ENCODE measurements at regions not wholly inside any gene's neighbourhood (a gene's known extent, or its start where the extent isn't known, plus 50 kb on each side); places are given as distances from the start of the nearest gene placed in this dataset.

- DNase-seq (ENCODE audit: low spot score): no peak
Measured at GRCh38 chr12:60042835-60043234, 447.0 kb downstream of the SLC16A7 start.

GRCh38 chr12:60043236-60043635 lies 447.4 kb downstream of the SLC16A7 start:
- no peak for DNase-seq (ENCODE audit: low spot score)

GRCh38 chr12:60052483-60052882 lies 456.7 kb downstream of the SLC16A7 start:
- DNase-seq (ENCODE audit: low spot score): no peak

GRCh38 chr12:60059180-60059579 lies 463.4 kb downstream of the SLC16A7 start:
- DNase-seq (ENCODE audit: low spot score): no peak

DNA sequence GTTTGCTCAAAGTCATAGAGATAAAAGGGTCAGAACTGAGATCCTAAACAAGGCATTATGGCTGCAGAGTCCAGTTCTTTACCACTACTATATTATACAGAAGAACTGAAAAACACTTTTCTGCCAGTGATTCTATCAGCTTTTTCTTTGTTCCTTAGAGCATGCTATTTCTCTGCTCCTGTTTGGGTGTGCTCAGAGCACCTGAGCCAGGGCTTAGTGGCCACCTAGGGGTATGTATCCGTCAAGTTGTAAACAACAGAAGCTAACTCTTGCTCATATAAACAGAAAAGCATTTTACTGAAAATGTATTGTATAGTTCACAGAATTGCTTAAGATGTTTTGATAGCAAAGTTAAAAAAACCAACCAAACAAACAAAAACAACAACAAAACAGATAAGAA lies 470.8 kb downstream of the SLC16A7 start:
- DNase-seq (ENCODE audit: low spot score): no peak

- no peak for DNase-seq (ENCODE audit: low spot score)
Measured at GRCh38 chr12:60070552-60070951, 474.7 kb downstream of the SLC16A7 start.

- no peak for DNase-seq (ENCODE audit: low spot score)
Measured at GRCh38 chr12:60071759-60072191, 475.9 kb downstream of the SLC16A7 start.

- no peak for DNase-seq (ENCODE audit: low spot score)
Measured at GRCh38 chr12:60072911-60073310, 477.1 kb downstream of the SLC16A7 start.

- no peak for DNase-seq (ENCODE audit: low spot score)
Measured at GRCh38 chr12:60075091-60075490, 479.3 kb downstream of the SLC16A7 start.

GRCh38 chr12:60078026-60078425 lies 482.2 kb downstream of the SLC16A7 start:
- DNase-seq (ENCODE audit: low spot score): no peak

DNA sequence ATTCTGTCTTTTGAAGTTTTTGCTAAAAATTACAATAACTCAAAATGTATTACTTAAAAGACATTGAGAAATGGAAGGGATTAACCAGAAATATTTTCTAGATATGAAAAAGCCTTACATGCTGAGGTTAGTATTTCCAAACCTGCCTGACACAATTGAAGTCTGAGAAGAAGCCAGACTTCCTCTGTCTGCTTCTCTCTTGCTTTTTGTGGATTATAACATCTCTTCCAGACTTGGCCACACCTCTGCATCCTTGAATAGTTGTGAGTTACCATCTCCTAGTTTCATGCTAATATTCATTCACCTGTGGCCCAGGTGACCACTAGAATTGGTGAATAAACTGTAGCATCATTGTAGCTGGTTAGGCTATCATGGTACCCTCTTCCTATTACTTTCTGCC lies 497.6 kb downstream of the SLC16A7 start:
- no peak for DNase-seq (ENCODE audit: low spot score)

DNA sequence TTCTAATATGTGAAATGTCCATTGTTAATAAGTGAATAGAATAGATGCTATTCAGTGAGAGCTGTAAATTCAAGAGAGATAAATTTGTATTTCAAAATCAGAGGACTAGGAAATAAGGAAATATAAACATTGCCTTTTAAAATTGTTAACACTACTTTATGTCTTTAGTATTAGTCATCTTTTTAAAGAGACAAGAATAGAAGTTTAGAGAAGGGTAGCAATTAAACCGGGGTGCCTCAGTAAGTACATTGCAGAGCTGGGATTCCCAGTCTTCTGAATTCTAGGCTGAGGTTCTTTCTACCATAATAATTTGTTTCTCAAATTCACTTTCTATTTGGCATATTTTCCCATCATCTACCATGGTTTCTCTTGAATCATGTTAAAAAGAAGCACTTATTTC lies 498.6 kb downstream of the SLC16A7 start:
- no peak for DNase-seq (ENCODE audit: low spot score)

GRCh38 chr12:60096727-60097126 lies 500.9 kb downstream of the SLC16A7 start:
- DNase-seq (ENCODE audit: low spot score): no peak

- DNase-seq (ENCODE audit: low spot score): no peak
Measured at GRCh38 chr12:60100160-60100559, 504.3 kb downstream of the SLC16A7 start.

GRCh38 chr12:60100852-60101251 lies 505.0 kb downstream of the SLC16A7 start:
- DNase-seq (ENCODE audit: low spot score): no peak

DNA sequence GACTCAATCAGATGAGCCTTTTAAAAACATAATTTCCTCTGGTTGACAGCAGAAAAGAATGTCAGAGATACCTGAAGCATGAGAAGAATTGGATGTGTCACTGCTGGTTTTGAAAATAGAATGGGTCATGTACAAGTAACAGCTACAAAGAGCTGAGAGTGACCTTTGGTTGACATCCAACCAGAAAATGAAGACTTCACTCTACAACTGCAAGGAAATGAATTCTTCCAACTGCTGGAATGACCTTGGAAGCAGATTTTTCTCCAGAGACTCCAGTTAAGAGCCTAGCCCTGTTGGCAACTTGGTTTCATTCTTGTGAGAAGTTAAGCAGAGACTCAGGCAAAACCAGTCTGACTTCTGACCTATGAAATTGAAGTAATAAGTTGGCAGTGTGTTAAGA lies 505.9 kb downstream of the SLC16A7 start:
- DNase-seq (ENCODE audit: low spot score): no peak

GRCh38 chr12:60106214-60106613 lies 510.4 kb downstream of the SLC16A7 start:
- DNase-seq (ENCODE audit: low spot score): peak; percentile 12

- no peak for DNase-seq (ENCODE audit: low spot score)
Measured at GRCh38 chr12:60107992-60108391, 512.2 kb downstream of the SLC16A7 start.

DNA sequence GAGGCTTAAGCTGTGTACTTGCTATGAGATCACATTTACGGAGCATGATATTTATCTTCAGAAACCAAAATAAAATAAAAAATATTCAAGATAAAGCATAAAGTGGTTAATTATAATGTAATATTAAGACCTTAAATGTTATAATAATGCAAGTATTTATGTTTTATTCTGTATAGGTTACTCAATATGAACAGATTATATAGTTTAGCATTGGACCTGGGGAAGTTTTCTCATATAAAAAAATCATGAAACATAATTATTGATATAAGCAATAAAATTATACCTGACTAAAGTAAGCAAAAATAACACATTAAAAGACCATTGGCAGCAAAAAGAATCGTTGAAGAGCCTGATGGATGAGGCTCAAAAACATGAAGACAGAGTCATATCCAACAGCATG lies 516.2 kb downstream of the SLC16A7 start:
- no peak for DNase-seq (ENCODE audit: low spot score)

GRCh38 chr12:60112763-60113162 lies 516.9 kb downstream of the SLC16A7 start:
- no peak for DNase-seq (ENCODE audit: low spot score)

- no peak for DNase-seq (ENCODE audit: low spot score)
Measured at GRCh38 chr12:60114169-60114568, 518.3 kb downstream of the SLC16A7 start.

- no peak for DNase-seq (ENCODE audit: low spot score)
Measured at GRCh38 chr12:60119327-60119726, 523.5 kb downstream of the SLC16A7 start.

DNA sequence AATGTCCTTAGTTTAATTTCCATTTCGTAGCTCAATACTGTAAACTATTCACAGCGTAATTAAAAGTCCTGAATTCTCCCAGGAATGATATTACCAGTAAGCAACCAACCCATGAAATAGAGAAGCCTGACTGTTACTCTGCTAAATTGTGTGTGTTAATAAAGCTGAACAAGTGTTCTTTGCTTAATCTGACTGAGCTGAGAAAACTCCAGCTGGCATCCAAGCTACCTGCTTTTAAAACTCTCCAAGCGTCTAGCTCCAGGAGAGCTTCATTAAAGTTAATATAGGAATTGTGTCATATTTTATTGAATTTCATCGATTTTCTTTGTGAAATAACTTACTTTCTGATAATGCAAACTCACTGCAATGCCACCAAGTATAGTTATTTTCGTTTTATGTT lies 524.4 kb downstream of the SLC16A7 start:
- DNase-seq (ENCODE audit: low spot score): no peak

GRCh38 chr12:60123557-60123956 lies 527.7 kb downstream of the SLC16A7 start:
- no peak for DNase-seq (ENCODE audit: low spot score)

DNA sequence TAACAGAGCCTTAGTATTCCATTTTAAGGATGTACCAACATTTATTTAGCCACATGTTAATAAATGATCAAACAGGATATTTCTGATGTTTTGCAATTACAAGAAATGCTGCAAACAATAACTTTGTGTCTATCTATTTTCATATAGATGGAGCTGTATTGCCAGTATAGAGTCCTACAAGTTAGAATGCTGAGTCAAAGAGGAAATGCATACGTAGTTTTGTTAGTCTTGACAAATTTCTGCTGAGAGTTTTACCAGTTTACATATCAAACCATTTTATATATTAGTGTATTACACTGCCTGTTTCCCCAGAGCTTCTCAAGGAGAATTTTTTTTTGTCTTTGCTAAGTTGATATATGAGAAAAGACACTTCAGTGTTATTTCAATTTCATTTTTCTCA lies 541.7 kb downstream of the SLC16A7 start:
- DNase-seq (ENCODE audit: low spot score): no peak

Data from H4 (cell line).